ENCODE measurements at regions not wholly inside any gene's neighbourhood (a gene's known extent, or its start where the extent isn't known, plus 50 kb on each side); places are given as distances from the start of the nearest gene placed in this dataset.
"Not testable (repeated sequence)": the region's sequence is repeated elsewhere in the genome, so short reads cannot be mapped to it uniquely, and the experiment has no call there.

DNA sequence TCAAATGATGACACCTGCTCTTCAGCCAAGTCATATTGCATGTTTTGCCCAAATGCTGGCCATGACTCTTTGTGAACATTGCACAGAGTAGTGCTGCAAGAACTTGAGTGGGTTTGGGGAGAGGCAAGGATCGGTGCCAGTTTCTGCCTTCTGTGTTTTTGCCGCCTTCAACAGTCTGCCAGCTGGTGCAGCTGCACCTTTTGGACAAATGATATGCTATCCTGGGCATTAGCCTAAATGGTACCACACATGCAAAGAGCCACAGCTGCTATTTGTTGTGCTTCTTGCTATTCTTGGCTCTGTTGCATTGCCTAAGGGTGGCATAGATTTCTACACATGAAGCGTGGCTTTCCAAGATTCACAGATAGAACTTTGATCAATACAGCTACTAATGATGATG lies 189.0 kb upstream of the CCN2 start:
- no peak for DNase-seq

DNA sequence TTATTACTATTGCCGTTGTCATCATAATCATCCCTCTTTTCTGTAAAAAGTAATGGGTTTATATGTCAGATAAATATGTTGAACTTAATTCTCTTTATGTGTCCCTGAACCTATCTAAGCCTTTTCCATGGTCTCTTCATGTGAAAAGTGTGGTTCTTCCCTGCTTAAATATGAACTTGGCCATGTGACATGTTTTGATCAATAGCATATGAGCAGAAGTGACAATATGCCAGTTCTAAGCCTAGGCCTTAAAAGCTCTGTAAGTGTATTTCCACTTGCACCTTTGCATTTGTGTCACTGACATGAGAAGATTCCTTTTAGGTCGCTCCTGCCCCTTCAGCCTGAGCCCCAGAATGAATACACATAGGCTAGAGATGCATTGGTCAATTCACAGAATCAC lies 188.4 kb upstream of the CCN2 start:
- no peak for DNase-seq

- no peak for DNase-seq
Observed at GRCh38 chr6:132136981-132137380, 185.8 kb upstream of the CCN2 start.

GRCh38 chr6:132135409-132135808 lies 184.2 kb upstream of the CCN2 start:
- DNase-seq = no peak

DNA sequence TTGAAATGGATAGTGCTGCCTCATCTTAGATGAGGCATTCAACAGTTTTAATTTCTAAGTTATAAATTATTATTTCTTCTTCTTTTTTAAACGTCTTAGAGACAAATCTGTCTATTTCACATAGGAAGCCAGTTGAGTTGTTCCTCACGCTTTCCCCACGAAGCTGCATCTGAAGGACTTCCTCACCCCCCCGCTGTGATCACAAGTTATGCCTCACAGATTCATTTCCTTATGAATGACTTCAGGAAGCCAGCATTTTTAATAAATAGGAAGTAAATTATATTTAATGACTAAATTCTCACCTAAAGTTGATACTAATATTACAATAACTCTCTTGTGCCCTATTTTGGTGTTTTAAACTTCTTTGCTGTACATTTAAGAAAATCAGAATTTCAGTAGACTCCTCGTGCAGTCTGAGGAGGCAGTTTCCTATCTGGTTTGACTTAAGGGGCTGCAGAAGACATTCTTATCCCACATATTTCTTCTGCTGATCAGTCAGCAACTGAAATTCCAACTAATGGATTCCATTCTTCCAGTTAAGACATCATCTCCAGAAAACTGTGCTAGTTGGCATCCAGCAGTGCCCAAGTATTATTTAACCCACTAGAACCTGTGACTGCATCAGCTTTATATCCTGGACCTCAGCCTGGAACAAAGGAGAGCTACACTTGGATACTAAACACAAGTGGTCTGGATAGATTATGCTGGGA lies 182.7 kb upstream of the CCN2 start:
- no peak for DNase-seq

GRCh38 chr6:132132924-132133639 lies 181.9 kb upstream of the CCN2 start:
- no peak for DNase-seq

GRCh38 chr6:132132422-132132821 lies 181.2 kb upstream of the CCN2 start:
- no peak for DNase-seq

GRCh38 chr6:132131758-132132157 lies 180.6 kb upstream of the CCN2 start:
- DNase-seq = no peak

DNA sequence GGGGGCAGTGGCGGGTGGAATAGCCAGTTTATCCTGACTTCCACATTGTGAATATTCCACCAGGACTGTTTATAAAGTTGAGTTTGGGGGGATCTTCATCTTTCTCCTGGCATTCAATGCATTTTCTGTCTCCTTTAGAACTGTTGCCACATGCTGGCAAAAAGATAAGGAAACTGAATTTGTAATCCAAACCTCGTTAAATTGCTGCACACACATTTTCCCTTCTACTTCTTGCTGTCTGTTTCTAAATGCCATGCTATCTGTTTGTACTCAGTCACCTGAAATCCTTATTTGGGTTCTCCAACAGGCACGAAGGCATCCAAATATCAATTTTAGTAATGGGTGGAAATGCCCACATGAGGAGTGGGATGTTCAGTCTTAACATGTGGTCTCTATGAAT lies 180.2 kb upstream of the CCN2 start:
- DNase-seq = no peak

DNA sequence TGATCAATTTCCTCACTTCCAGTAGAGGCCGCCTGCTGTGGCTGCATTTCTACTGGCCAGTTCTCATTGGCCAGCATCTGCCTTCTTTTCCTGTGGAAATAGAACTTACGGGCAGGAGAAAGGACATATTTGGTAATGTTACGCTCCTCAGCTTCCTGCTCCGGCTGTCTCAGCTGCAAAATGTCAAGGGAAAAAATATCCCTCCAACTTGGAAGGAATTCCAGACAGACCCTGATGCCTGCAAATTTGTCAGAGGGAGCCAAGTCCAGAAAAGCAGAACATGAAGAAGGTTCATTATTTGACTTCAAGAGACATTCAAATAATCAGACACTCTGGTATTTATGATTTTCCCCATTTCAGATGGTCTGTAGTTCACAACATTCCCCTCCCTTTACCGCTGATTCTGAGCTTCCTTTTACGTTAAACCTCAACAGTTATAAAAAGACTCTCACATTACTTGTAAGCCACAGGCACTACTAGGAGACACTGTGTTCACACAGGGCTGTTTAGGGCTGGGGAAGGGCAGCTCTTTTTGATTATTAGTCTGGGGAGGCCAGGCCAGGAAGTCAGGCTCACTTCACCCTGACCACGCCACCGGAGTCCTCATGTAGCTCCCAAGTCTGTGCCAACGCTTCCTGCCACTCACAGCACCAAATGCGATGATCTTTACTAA lies 179.6 kb upstream of the CCN2 start:
- DNase-seq = no peak

DNA sequence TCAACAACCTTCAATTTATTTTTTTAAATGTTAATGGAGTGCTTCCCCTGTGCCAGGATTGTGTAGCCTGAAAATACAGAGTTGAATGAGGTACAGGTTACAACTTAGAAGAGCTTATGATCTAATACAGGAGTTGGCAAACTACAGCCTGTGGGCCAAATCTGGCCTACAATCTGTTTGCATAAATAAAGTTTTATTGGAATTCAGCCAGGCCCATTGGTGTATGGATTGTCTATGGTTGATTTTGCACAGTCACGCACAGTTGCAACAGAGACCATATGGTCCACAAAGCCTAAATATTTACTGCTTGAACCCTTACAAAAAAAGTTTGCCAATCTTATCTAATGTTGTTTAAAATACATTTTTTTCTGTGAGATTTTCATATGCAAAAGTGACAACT lies 177.3 kb upstream of the CCN2 start:
- DNase-seq = no peak

DNA sequence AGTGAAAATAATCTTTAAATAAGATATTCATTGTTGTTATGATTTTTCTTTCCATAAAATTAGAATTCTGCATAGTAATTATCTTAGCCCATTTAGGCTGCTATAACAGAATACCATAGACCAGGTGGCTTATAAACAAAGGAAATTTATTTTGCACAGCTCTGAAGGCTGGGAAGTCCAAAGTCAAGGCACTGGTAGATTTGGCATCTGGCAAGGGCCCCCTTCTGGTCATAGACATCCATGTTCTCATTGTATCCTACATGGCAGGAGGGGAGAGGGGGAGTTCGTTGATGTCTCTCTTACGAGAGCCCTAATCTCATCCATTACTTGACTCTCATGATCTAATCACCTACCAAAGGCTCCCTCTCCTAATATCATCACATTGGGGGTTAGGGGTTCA lies 175.0 kb upstream of the CCN2 start:
- DNase-seq = no peak

DNA sequence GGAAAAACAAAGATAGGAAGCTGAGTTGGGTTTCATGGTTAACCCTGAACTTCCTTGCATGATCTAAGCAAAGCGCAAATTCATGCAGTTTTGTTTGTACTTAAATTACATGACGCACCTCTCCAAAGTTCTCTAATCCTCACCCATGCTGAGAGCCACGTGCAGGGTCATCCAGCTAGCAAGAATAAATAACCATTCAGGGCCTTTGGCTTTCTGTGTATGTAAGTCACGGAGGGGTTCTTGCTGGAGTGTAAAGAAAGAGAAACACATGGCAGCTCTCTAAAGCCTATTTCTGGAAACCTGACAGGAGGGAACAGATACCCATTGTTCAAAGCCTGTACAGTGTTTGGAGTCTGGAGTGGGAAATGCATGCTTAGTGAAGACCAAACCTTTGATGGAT lies 171.7 kb upstream of the CCN2 start:
- no peak for DNase-seq

DNA sequence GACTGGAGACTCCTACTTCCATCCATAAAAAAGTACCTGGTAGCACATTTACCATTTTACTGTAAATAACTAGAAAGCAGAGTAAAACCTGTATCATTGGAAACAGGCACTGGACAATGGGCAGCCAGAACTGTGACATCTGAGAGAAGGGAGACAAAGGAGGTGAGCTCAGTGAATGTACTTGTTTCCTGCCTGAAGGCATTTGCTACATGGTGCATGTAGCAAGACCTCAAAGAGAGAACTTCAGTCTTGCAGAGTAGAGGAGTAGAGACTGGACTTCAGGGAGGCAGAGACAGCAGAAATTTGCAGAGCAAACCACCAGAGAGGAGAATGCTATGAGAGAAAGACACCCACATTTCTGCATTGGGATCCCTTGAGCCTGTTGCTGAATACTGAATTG lies 171.0 kb upstream of the CCN2 start:
- no peak for DNase-seq

GRCh38 chr6:132118144-132118543 lies 167.0 kb upstream of the CCN2 start:
- no peak for DNase-seq

DNA sequence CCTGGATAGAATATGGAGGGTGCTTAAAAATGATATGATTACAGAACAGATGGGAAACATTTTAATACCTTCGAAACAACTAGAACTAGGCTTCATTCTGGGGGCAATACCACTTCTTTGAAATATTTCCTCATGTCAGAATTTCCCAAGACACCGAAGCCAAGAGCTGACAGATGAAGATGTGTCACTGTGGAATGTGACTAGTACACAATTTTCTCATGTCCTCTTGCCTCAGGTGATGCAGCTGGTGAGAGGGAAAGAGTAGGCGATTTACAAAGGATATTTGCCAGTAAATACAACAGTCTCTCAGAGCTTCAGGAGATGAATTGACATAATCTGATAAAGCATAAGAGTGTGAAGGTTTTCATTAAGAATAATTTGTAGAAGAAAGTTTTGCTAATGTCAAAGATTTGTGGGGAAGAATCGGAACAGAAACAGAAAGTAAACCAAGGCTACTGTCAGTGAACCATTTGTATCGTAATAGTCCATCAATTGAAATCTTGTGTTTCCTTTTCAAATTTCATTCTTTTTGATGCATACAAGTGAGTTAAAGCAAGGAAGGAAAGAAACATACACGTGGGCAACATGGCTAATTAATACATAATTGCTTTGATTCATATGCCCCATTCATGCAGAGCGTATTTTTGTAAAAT lies 164.7 kb upstream of the CCN2 start:
- DNase-seq = no peak

DNA sequence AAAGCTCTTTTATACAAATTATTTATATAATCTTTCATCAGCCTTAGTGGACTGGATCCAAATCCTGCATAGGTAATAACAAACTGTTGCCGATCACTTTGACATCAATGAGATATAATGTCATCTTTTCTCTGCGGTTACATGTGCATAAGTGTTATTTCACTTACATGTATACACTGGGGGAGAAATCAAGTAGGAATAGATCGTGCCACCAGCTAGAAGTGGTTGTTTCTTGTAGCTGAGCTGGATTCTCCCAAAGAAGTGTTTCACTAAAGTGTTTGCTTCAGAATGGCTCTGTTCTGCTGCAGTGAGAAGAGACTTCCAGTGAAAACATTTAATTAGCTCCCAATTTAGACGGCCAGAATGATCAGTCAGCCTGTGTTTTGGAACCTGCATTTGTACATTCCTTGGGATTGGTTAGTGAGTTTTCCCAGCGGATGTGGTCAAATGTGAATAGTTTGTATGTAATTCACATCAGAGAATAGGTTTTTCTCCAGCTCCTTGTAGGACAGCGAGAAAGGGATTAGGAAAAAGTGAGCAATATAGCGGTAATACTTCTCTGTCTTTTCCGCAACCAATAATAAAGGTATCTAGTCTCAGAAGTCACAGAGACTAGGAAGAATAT lies 163.1 kb upstream of the CCN2 start:
- no peak for DNase-seq

DNA sequence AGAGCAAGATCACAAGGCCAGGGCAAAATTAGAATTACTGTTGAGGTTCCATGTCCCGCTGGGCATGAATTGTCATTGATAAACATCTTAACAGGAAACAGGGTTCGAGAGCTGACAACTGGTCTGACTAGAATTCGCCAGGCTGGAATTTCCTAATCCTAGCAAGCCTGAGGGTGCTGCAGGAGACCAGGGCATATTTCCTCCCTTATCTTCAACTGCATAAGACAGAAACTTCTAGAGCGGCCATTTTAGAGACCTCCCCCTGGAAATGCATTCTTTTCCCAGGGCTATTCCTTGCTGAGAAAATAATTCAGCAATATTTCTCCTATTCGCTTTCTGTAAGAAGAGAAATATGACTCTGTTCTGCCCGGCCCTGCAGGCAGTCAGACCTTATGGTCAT lies 158.6 kb upstream of the CCN2 start:
- DNase-seq = not testable (repeated sequence)

DNA sequence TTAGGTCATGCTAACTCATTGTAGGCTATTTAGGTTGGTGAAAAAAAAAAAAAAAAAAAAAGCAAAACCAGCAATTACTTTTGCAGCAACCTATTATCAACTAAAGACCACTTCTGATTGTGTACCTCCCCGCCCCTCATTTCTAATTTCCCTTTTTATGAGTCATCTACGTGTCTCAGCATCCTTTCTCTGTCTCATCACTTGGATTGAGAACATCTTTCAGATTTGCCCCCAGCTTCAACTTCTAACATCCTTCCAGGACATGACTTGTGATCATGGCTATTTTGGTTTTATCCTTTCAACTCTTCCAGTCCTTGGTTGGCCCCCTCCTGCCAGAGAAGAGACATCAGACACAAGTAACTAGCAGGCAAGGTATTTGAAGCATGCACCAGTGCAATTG lies 156.7 kb upstream of the CCN2 start:
- DNase-seq = no peak

DNA sequence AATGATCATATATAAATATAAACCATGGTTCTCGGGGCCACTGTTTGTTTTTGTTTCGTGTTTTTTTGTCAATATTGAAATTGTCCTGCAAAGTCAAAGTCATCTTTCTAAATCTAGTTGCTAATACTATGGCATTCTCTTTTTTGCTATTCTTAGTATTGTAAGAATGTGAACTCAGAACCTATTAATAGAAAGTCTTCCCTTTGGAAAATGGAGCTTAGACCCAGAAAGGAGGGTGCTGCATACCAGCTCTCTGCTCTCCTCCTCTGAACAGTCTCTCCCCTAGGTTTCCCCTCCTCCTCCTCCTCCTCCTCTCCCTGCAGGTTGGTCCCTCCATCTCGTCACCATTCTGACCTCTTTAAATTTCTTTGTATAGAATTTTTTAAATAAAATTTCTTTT lies 150.4 kb upstream of the CCN2 start:
- DNase-seq = no peak

DNA sequence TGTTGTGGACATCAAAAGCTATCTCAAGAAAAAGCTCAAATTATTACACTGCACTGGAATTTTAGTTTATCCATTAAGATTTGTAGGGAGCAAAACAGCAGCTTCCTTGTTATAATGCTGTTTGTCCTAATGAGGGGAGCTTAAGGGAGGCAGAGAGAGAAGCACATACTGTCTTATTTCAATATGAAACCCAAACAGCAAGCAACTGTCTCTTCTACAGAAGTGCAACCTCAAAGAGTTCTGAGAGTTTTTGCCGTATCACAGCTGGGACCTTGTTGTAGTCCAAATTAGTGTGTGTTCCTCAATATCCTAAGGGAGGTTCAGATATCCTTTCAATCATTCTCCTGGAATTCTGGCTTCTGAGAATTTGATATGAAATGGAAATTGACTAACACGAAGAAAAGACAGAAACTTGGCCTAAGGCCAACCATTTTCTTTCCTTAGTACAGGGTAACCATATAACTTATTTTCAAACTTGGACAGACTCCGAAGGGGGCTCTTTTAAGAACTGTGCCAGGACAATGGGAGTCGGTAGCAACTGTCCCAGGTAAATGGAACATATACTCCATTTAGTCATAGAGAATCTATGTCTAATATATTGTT lies 149.3 kb upstream of the CCN2 start:
- DNase-seq = no peak

DNA sequence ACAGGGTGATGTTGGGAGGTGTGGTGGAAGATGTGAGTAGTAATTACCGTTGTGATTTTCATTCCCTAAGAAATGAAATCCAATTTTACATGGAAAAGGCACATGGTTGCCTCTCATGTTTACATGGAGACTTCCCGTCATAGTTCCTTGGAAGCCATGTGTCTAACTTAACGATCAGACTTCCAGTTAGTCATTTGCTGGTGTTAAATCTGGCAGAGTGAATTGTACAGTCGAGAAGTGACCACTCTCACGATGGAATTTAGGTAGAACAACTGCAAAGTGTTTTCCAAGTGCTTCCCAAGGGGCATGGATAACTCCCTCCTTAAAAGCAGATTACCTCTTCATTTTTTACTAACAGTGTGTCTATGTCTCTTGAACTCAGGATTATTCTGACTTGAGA lies 145.8 kb upstream of the CCN2 start:
- no peak for DNase-seq

GRCh38 chr6:132096245-132096644 lies 145.1 kb upstream of the CCN2 start:
- no peak for DNase-seq

Data from NCI-H1048 (cell line).